GM23338 (cell line): ENCODE measurements at regions not wholly inside any gene's neighbourhood (a gene's known extent, or its start where the extent isn't known, plus 50 kb on each side); places are given as distances from the start of the nearest gene placed in this dataset.

ENCODE experiments used
- ATAC-seq: fragments of 200-7000 bp; cut with Tn5 transposase; 3 replicates; pipeline ENCODE4 v1.9.1; 2020
- DNase-seq: peaks from one replicate; pipeline ENCODE4 v3.0.0-alpha.2; 2015; ENCODE audit warnings: low spot score
- H2AFZ ChIP-seq: fragments of 200-600 bp; sonication (generic); 2 replicates; pipeline ENCODE4 v1.8.0; 2016; ENCODE audit warnings: antibody characterized with exemption, mild to moderate bottlenecking, moderate library complexity
- H3F3A ChIP-seq: fragments of 200-600 bp; sonication (generic); replicated peaks from 2 replicates; pipeline ENCODE4 v1.8.0; 2017; ENCODE audit warnings: antibody characterized with exemption, mixed run types, low read depth
- H3K27ac ChIP-seq: fragments of 200-600 bp; sonication (generic); 2 replicates; pipeline ENCODE4 v1.6.1; 2016; ENCODE audit warnings: low read depth
- H3K27me3 ChIP-seq: fragments of 200-600 bp; sonication (generic); 2 replicates; pipeline ENCODE4 v1.8.0; 2016; ENCODE audit warnings: mild to moderate bottlenecking, mixed run types, moderate library complexity; ENCODE audit not compliant: insufficient read depth
- H3K36me3 ChIP-seq: fragments of 200-600 bp; sonication (generic); 2 replicates; pipeline ENCODE4 v1.8.0; 2016; ENCODE audit warnings: mild to moderate bottlenecking; ENCODE audit not compliant: insufficient read depth
- H3K4me1 ChIP-seq: fragments of 200-600 bp; sonication (generic); 2 replicates; pipeline ENCODE4 v1.8.0; 2016; ENCODE audit warnings: mild to moderate bottlenecking, moderate library complexity; ENCODE audit not compliant: insufficient read depth
- H3K4me2 ChIP-seq: fragments of 200-600 bp; sonication (generic); 2 replicates; pipeline ENCODE4 v1.7.1; 2017; ENCODE audit warnings: mixed run types
- H3K4me3 ChIP-seq: fragments of 200-600 bp; sonication (generic); 2 replicates; pipeline ENCODE4 v1.6.1; 2016; ENCODE audit warnings: mixed run types
- H3K79me2 ChIP-seq: fragments of 200-600 bp; sonication (generic); replicated peaks from 2 replicates; pipeline ENCODE4 v1.8.0; 2017; ENCODE audit warnings: mild to moderate bottlenecking; ENCODE audit not compliant: insufficient read depth
- H3K9me2 ChIP-seq: fragments of 200-600 bp; sonication (generic); 2 replicates; pipeline ENCODE4 v1.8.0; 2017; ENCODE audit not compliant: insufficient read depth
- H4K20me1 ChIP-seq: fragments of 200-600 bp; sonication (generic); replicated peaks from 2 replicates; pipeline ENCODE4 v1.8.0; 2017; ENCODE audit warnings: mild to moderate bottlenecking; ENCODE audit not compliant: insufficient read depth
- H3K27ac Mint-ChIP-seq: 2 replicates; pipeline ENCODE4 v1.8.0; 2020; ENCODE audit warnings: inconsistent platforms, mild to moderate bottlenecking, moderate library complexity, mixed read lengths
- H3K27me3 Mint-ChIP-seq: 3 replicates; pipeline ENCODE4 v1.8.0; 2022; ENCODE audit warnings: low read depth, mild to moderate bottlenecking, moderate library complexity, mixed read lengths, inconsistent platforms; ENCODE audit not compliant: insufficient read depth, poor library complexity
- H3K36me3 Mint-ChIP-seq: 3 replicates; pipeline ENCODE4 v1.8.0; 2021; ENCODE audit warnings: low read depth, mild to moderate bottlenecking, inconsistent platforms, moderate library complexity, mixed read lengths
- H3K4me1 Mint-ChIP-seq: 3 replicates; pipeline ENCODE4 v1.8.0; 2020; ENCODE audit warnings: mild to moderate bottlenecking, inconsistent platforms, mixed read lengths
- H3K4me3 Mint-ChIP-seq: 3 replicates; pipeline ENCODE4 v1.8.0; 2021; ENCODE audit warnings: moderate library complexity, mild to moderate bottlenecking, inconsistent platforms, mixed read lengths
- H3K9me3 Mint-ChIP-seq: 3 replicates; pipeline ENCODE4 v1.8.0; 2020; ENCODE audit warnings: moderate library complexity, mild to moderate bottlenecking, inconsistent platforms, mixed read lengths
- CREB1 ChIP-seq: fragments of 250-450 bp; sonication (Bioruptor Pico); IDR thresholded peaks from 2 replicates; pipeline ENCODE4 v1.5.0; 2020; ENCODE audit warnings: low read depth, mild to moderate bottlenecking, moderate library complexity
- CTCF ChIP-seq, 2 experiments: fragments of 200-600 bp in 1 of 2; sonication (generic) in 1 of 2; conservative IDR thresholded peaks; 2 replicates each; pipeline versions ENCODE4 v1.5.1 to v1.6.1; 2016 to 2017; ENCODE audit warnings: antibody characterized with exemption in 2 of 2, low read depth in 2 of 2, mild to moderate bottlenecking in 2 of 2, moderate library complexity in 1 of 2
- ETS1 ChIP-seq: IDR thresholded peaks from 2 replicates; pipeline ENCODE4 v1.6.1; 2016; ENCODE audit warnings: antibody characterized with exemption
- EZH2 ChIP-seq: fragments of 200-600 bp; sonication (generic); IDR thresholded peaks from one replicate; pipeline ENCODE4 v1.8.0; 2017; ENCODE audit warnings: antibody characterized with exemption, mild to moderate bottlenecking, low read depth; ENCODE audit not compliant: unreplicated experiment
- EZH2phosphoT487 ChIP-seq: fragments of 200-600 bp; sonication (generic); IDR thresholded peaks from one replicate; pipeline ENCODE4 v1.8.1; 2018; ENCODE audit warnings: antibody characterized with exemption; ENCODE audit not compliant: unreplicated experiment
- NANOG ChIP-seq: IDR thresholded peaks from 2 replicates; pipeline ENCODE4 v1.6.1; 2016; ENCODE audit warnings: antibody characterized with exemption, borderline replicate concordance
- POLR2AphosphoS5 ChIP-seq: IDR thresholded peaks from 2 replicates; pipeline ENCODE4 v1.6.1; 2016; ENCODE audit warnings: antibody characterized with exemption, low read depth
- REST ChIP-seq: IDR thresholded peaks from one replicate; pipeline ENCODE4 v1.6.1; 2018; ENCODE audit warnings: antibody characterized with exemption; ENCODE audit not compliant: unreplicated experiment
- STAT1 ChIP-seq: IDR thresholded peaks from one replicate; pipeline ENCODE4 v1.6.1; 2016; ENCODE audit warnings: antibody characterized with exemption; ENCODE audit not compliant: unreplicated experiment
- ZNF114 ChIP-seq: fragments of 250-450 bp; sonication (Bioruptor Pico); IDR thresholded peaks from 2 replicates; pipeline ENCODE4 v1.5.0; 2020; ENCODE audit warnings: mild to moderate bottlenecking, moderate library complexity
- ZNF331 ChIP-seq: fragments of 250-450 bp; sonication (Bioruptor Pico); IDR thresholded peaks from 2 replicates; pipeline ENCODE4 v1.5.0; 2020; ENCODE audit warnings: low read depth, mild to moderate bottlenecking, moderate library complexity
- ZNF462 ChIP-seq: fragments of 250-450 bp; sonication (Bioruptor Pico); IDR thresholded peaks from 2 replicates; pipeline ENCODE4 v1.5.0; 2020; ENCODE audit warnings: mild to moderate bottlenecking, moderate library complexity

- no peak for TF ChIP-seq ZNF331 (CRISPR knock-in tag)
- TF ChIP-seq REST = no peak
Observed at GRCh38 chr10:78388331-78389050, 354.8 kb downstream of the RPS24 start (continued).

GRCh38 chr10:78389419-78389818 is 355.8 kb downstream of the RPS24 start:
- no peaks in the 10 kb centered on the region for H3K79me2 ChIP-seq
- no peak overlapping the region for H2AFZ ChIP-seq
- no peaks in the 10 kb centered on the region for H3K36me3 ChIP-seq
- Mint-ChIP-seq H3K36me3 (no peaks in the 10 kb centered on the region), H3K4me1 (no peaks in the 10 kb centered on the region), H3K9me3 (no peaks in the 10 kb centered on the region; the same call in 2 of the 3 replicates), H3K27ac (no peak overlapping the region), H3K4me3 (no peak overlapping the region), H3K27me3 (peaks cover 5% of the 10 kb centered on the region)
- no peak overlapping the region for H3K4me2 ChIP-seq
- H3F3A ChIP-seq = no peaks in the 10 kb centered on the region
- H3K4me3 ChIP-seq = no peak overlapping the region
- H3K27me3 ChIP-seq = no peaks in the 10 kb centered on the region
- H3K4me1 ChIP-seq = no peaks in the 10 kb centered on the region
- no peaks in the 10 kb centered on the region for H3K9me2 ChIP-seq
- ATAC-seq (no peak), DNase-seq (no peak)
- no peak overlapping the region for H3K27ac ChIP-seq
- no peaks in the 10 kb centered on the region for H4K20me1 ChIP-seq
- no peak for TF ChIP-seq ZNF331 (CRISPR knock-in tag)
- TF ChIP-seq ZNF462 (CRISPR knock-in tag) = no peak
- no peak for TF ChIP-seq POLR2AphosphoS5
- TF ChIP-seq STAT1 = no peak
- TF ChIP-seq CREB1 (CRISPR knock-in tag) = no peak
- TF ChIP-seq ETS1 = no peak
- TF ChIP-seq CTCF (conservative IDR thresholded peaks at IDR 0.05; ENCODE audit: low read depth in 2 of 2) = no peak
- TF ChIP-seq EZH2phosphoT487 = no peak
- TF ChIP-seq EZH2 = no peak
- no peak for TF ChIP-seq ZNF114 (CRISPR knock-in tag)
- TF ChIP-seq NANOG = no peak
